Tibial artery (tissue), 4 donors: ENCODE measurements at regions not wholly inside any gene's neighbourhood (a gene's known extent, or its start where the extent isn't known, plus 50 kb on each side); places are given as distances from the start of the nearest gene placed in this dataset.

Source experiments
- DNase-seq, 2 donors: peaks; one replicate each; pipeline ENCODE4 v3.0.0-alpha.2; 2019
- H3K27ac ChIP-seq, 2 donors: fragments of 200-600 bp; sonication (generic) in 1 of 2; 1 replicate in 1 of 2; 2 replicates in 1 of 2; pipeline ENCODE4 v1.5.1; 2018 to 2019; ENCODE audit warnings: mild to moderate bottlenecking in 1 of 2
- H3K27me3 ChIP-seq, 2 donors: fragments of 200-600 bp; sonication (generic) in 1 of 2; one replicate each; pipeline versions ENCODE4 v1.5.1 to v1.6.0; 2016 to 2019
- H3K36me3 ChIP-seq, 3 donors: fragments of 200-600 bp; sonication (generic) in 2 of 3; one replicate each; pipeline ENCODE4 v1.5.1; 2016 to 2019; ENCODE audit warnings: mild to moderate bottlenecking in 2 of 3
- H3K4me1 ChIP-seq, 4 donors: fragments of 200-600 bp; sonication (generic) in 2 of 4; 1 replicate in 3 of 4; 2 replicates in 1 of 4; pipeline ENCODE4 v1.5.1; 2016 to 2019
- H3K4me3 ChIP-seq, 2 donors: fragments of 200-600 bp; sonication (generic) in 1 of 2; 1 replicate in 1 of 2; 2 replicates in 1 of 2; pipeline ENCODE4 v1.5.1; 2018 to 2019; ENCODE audit warnings: mild to moderate bottlenecking in 2 of 2
- H3K9me3 ChIP-seq, 3 donors: fragments of 200-600 bp; sonication (generic) in 1 of 3; one replicate each; pipeline ENCODE4 v1.5.1; 2016 to 2019
- CTCF ChIP-seq, 2 experiments: fragments of 200-600 bp in 1 of 2; fragments of 450-650 bp in 1 of 2; IDR thresholded peaks; one replicate each; pipeline ENCODE4 v1.5.1; 2017 to 2019; ENCODE audit warnings: antibody characterized with exemption in 2 of 2, mild to moderate bottlenecking in 1 of 2, moderate library complexity in 1 of 2
- intact Hi-C: fragments of 100-400 bp; cut with DNase I; formaldehyde crosslinking; loops from one replicate; pipeline ENCODE4 v1.15.0; 2023; ENCODE audit warnings: low total_unique reads

- TF ChIP-seq CTCF (IDR thresholded peaks at IDR 0.05), result no peak
- intact Hi-C loops, result no loop called here
- no peak for DNase-seq
These were observed 1716.8 kb downstream of the HACE1 start for GRCh38 chr6:103142902-103143301.

GRCh38 chr6:103140308-103141027, 1719.3 kb downstream of the HACE1 start:
- intact Hi-C loops, result no loop called here
- no peak overlapping the region for H3K27ac ChIP-seq
- peaks cover 0 to 3% (median 0%) of the 10 kb centered on the region in 3 donors for H3K9me3 ChIP-seq
- peak in 1 of 2 donors; percentile 56 for DNase-seq
- no peak overlapping the region for H3K4me3 ChIP-seq
- H3K36me3 ChIP-seq, result no peaks in the 10 kb centered on the region
- TF ChIP-seq CTCF (IDR thresholded peaks at IDR 0.05), result no peak
- no peaks in the 10 kb centered on the region for H3K27me3 ChIP-seq
- peaks cover 0 to 7% (median 0%) of the 10 kb centered on the region in 4 donors for H3K4me1 ChIP-seq

More at GRCh38 chr6:103142902-103143301, 1716.8 kb downstream of the HACE1 start:
- Histone ChIP-seq H3K27ac (no peak overlapping the region), H3K4me3 (no peak overlapping the region), H3K27me3 (no peaks in the 10 kb centered on the region), H3K36me3 (no peaks in the 10 kb centered on the region), H3K9me3 (peaks cover 0 to 3% (median 0%) of the 10 kb centered on the region in 3 donors), H3K4me1 (peaks cover 0 to 4% (median 0%) of the 10 kb centered on the region in 4 donors)

- Histone ChIP-seq H3K27ac (no peak overlapping the region), H3K9me3 (peaks cover 0 to 3% (median 0%) of the 10 kb centered on the region in 3 donors), H3K4me3 (no peak overlapping the region), H3K36me3 (no peaks in the 10 kb centered on the region), H3K27me3 (no peaks in the 10 kb centered on the region), H3K4me1 (peaks cover 0 to 7% (median 0%) of the 10 kb centered on the region in 4 donors)
- intact Hi-C loops, result no loop called here
- DNase-seq, result no peak
- no peak for TF ChIP-seq CTCF (IDR thresholded peaks at IDR 0.05)
These were observed 1720.3 kb downstream of the HACE1 start for GRCh38 chr6:103139377-103139776.

- no peak overlapping the region for H3K27ac ChIP-seq
- no peaks in the 10 kb centered on the region for H3K27me3 ChIP-seq
- H3K36me3 ChIP-seq, result no peaks in the 10 kb centered on the region
- no peak for DNase-seq
- no peak overlapping the region for H3K4me3 ChIP-seq
- no peaks in the 10 kb centered on the region for H3K9me3 ChIP-seq
- no peaks in the 10 kb centered on the region for H3K4me1 ChIP-seq
- TF ChIP-seq CTCF (IDR thresholded peaks at IDR 0.05), result no peak
- intact Hi-C loops, result no loop called here
These were observed 1731.0 kb downstream of the GRIK2 start for GRCh38 chr6:103124471-103124870.

- no peaks in the 10 kb centered on the region for H3K4me1 ChIP-seq
- TF ChIP-seq CTCF (IDR thresholded peaks at IDR 0.05), result peak in 1 of 2 experiments; percentile 6
- DNase-seq, result peak in 1 of 2 donors; percentile 64
- H3K36me3 ChIP-seq, result no peaks in the 10 kb centered on the region
- H3K27ac ChIP-seq, result no peak overlapping the region
- intact Hi-C loops, result no loop called here
- H3K9me3 ChIP-seq, result no peaks in the 10 kb centered on the region
- no peaks in the 10 kb centered on the region for H3K27me3 ChIP-seq
- H3K4me3 ChIP-seq, result no peak overlapping the region
These were observed 1729.5 kb downstream of the GRIK2 start for GRCh38 chr6:103122766-103123601.
